ENCODE measurements at regions not wholly inside any gene's neighbourhood (a gene's known extent, or its start where the extent isn't known, plus 50 kb on each side); places are given as distances from the start of the nearest gene placed in this dataset.

GRCh38 chr4:138513535-138513934 is 271.4 kb upstream of the SLC7A11 start:
- Histone ChIP-seq H3K9me3 (ENCODE audit: insufficient read depth, low read length) (no peaks in the 10 kb centered on the region), H3K9ac (ENCODE audit: insufficient read length, low read depth) (no peak overlapping the region), H3K36me3 (ENCODE audit: insufficient read depth, insufficient read length, low read length) (no peaks in the 10 kb centered on the region), H3K4me1 (ENCODE audit: insufficient read depth, insufficient read length) (no peaks in the 10 kb centered on the region), H3K27me3 (ENCODE audit: insufficient read depth, insufficient read length) (no peaks in the 10 kb centered on the region), H3K4me3 (ENCODE audit: insufficient read length, low read depth) (no peak overlapping the region)
- TF ChIP-seq ZNF274 (IDR thresholded peaks at IDR 0.05; ENCODE audit: low read depth, low read length) (no peak), YY1 (IDR thresholded peaks at IDR 0.05; ENCODE audit: insufficient read depth, insufficient read length) (no peak), SUZ12 (IDR thresholded peaks at IDR 0.05; ENCODE audit: extremely low read depth, insufficient read depth, insufficient read length) (no peak)
- DNase-seq (ENCODE audit: low read depth, low spot score), result no peak

DNA sequence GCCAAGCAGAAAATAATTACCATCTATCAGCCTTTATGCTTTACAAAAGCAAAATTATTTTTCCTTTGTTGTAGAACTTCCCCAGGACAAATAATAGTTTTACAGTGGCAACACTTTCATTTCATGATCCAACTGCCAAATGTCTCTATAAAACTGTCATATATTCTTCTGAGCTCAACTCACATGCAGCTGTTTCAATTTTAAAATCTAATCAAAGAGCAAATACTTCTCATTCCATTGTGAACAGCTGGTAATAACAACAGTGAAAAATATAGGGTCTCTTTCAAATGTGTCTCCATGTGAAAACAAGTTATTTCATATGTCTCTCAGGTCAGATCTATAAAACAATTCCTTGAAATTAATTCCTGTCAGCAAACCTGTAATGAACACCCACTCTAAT is 270.6 kb upstream of the SLC7A11 start:
- no peak for DNase-seq (ENCODE audit: low read depth, low spot score)
- Histone ChIP-seq H3K9me3 (ENCODE audit: insufficient read depth, low read length) (no peaks in the 10 kb centered on the region), H3K27me3 (ENCODE audit: insufficient read depth, insufficient read length) (no peaks in the 10 kb centered on the region), H3K36me3 (ENCODE audit: insufficient read depth, insufficient read length, low read length) (no peaks in the 10 kb centered on the region), H3K9ac (ENCODE audit: insufficient read length, low read depth) (no peak overlapping the region), H3K4me1 (ENCODE audit: insufficient read depth, insufficient read length) (no peaks in the 10 kb centered on the region), H3K4me3 (ENCODE audit: insufficient read length, low read depth) (no peak overlapping the region)
- no peak for TF ChIP-seq SUZ12 (IDR thresholded peaks at IDR 0.05; ENCODE audit: extremely low read depth, insufficient read depth, insufficient read length)
- no peak for TF ChIP-seq YY1 (IDR thresholded peaks at IDR 0.05; ENCODE audit: insufficient read depth, insufficient read length)
- TF ChIP-seq ZNF274 (IDR thresholded peaks at IDR 0.05; ENCODE audit: low read depth, low read length), result no peak

- TF ChIP-seq YY1 (IDR thresholded peaks at IDR 0.05; ENCODE audit: insufficient read depth, insufficient read length) (no peak), SUZ12 (IDR thresholded peaks at IDR 0.05; ENCODE audit: extremely low read depth, insufficient read depth, insufficient read length) (no peak), ZNF274 (IDR thresholded peaks at IDR 0.05; ENCODE audit: low read depth, low read length) (no peak)
- Histone ChIP-seq H3K4me1 (ENCODE audit: insufficient read depth, insufficient read length) (no peaks in the 10 kb centered on the region), H3K9me3 (ENCODE audit: insufficient read depth, low read length) (no peaks in the 10 kb centered on the region), H3K9ac (ENCODE audit: insufficient read length, low read depth) (no peak overlapping the region), H3K36me3 (ENCODE audit: insufficient read depth, insufficient read length, low read length) (no peaks in the 10 kb centered on the region), H3K27me3 (ENCODE audit: insufficient read depth, insufficient read length) (no peaks in the 10 kb centered on the region), H3K4me3 (ENCODE audit: insufficient read length, low read depth) (no peak overlapping the region)
- no peak for DNase-seq (ENCODE audit: low read depth, low spot score)
These were observed 267.9 kb upstream of the SLC7A11 start for GRCh38 chr4:138510053-138510452.

DNA sequence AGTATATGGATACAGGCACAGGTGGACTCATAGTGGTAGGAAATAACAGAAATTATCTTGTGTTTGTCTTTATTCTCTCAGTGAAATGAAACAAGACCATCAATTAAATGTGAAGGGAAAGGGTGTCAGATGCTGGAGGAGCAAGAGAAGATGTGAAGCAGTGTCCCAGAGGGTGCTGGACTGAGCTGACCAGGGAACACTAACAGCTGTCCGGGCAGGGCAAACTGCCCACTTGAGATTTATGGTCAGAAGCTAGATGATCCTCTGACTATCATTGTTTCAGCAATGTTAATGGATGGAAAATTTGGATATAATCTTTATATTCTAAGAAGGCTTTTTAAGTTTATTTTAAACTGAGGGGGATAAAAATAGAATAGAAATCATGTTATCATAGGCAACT is 267.2 kb upstream of the SLC7A11 start:
- Histone ChIP-seq H3K9me3 (ENCODE audit: insufficient read depth, low read length) (no peaks in the 10 kb centered on the region), H3K27me3 (ENCODE audit: insufficient read depth, insufficient read length) (no peaks in the 10 kb centered on the region), H3K4me3 (ENCODE audit: insufficient read length, low read depth) (no peak overlapping the region), H3K9ac (ENCODE audit: insufficient read length, low read depth) (no peak overlapping the region), H3K36me3 (ENCODE audit: insufficient read depth, insufficient read length, low read length) (no peaks in the 10 kb centered on the region), H3K4me1 (ENCODE audit: insufficient read depth, insufficient read length) (no peaks in the 10 kb centered on the region)
- no peak for DNase-seq (ENCODE audit: low read depth, low spot score)
- TF ChIP-seq SUZ12 (IDR thresholded peaks at IDR 0.05; ENCODE audit: extremely low read depth, insufficient read depth, insufficient read length) (no peak), ZNF274 (IDR thresholded peaks at IDR 0.05; ENCODE audit: low read depth, low read length) (no peak)

DNA sequence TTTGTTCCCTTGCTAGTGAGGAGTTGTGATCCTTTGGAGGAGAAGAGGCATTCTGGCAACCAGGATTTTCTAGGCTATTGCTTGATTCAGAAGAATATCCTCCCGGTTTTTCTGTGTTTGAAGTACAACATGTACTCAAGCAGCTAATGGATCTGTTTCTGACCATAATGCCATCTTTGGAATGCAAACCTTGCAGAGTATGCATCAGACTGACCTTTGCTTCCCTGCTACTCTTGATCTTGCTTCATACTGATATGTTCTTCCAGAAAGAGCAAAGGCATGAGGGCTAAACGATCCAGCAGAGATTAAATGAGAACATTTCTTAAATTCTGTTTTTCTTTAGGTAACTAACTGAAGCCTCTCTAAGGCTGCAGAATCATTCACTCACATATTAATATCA is 265.4 kb upstream of the SLC7A11 start:
- no peak for DNase-seq (ENCODE audit: low read depth, low spot score)
- no peaks in the 10 kb centered on the region for H3K9me3 ChIP-seq (ENCODE audit: insufficient read depth, low read length)
- H3K36me3 ChIP-seq (ENCODE audit: insufficient read depth, insufficient read length, low read length), result no peaks in the 10 kb centered on the region
- no peak overlapping the region for H3K4me3 ChIP-seq (ENCODE audit: insufficient read length, low read depth)
- TF ChIP-seq YY1 (IDR thresholded peaks at IDR 0.05; ENCODE audit: insufficient read depth, insufficient read length) (no peak), ZNF274 (IDR thresholded peaks at IDR 0.05; ENCODE audit: low read depth, low read length) (no peak), SUZ12 (IDR thresholded peaks at IDR 0.05; ENCODE audit: extremely low read depth, insufficient read depth, insufficient read length) (no peak)
- no peaks in the 10 kb centered on the region for H3K27me3 ChIP-seq (ENCODE audit: insufficient read depth, insufficient read length)
- no peak overlapping the region for H3K9ac ChIP-seq (ENCODE audit: insufficient read length, low read depth)
- H3K4me1 ChIP-seq (ENCODE audit: insufficient read depth, insufficient read length), result no peaks in the 10 kb centered on the region

DNA sequence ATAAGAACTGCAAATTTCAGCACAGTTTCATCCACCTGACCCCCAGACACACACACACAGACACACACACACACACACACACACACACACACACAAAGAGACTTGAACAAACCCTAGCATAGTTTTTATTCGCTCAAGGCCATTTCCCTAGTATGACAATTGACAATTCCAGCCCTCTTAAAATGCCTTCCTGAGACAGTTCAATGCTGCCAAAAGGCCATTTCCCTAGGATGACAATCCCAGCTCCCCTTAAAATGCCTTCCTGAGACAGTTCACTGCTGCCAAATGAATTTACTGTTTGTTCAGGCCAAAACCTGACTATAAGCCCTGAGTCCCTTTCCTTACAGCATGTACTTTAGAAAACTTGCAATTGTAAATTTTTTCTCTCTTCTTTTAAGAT is 259.5 kb upstream of the SLC7A11 start:
- Histone ChIP-seq H3K27me3 (ENCODE audit: insufficient read depth, insufficient read length) (no peaks in the 10 kb centered on the region), H3K9me3 (ENCODE audit: insufficient read depth, low read length) (no peaks in the 10 kb centered on the region), H3K4me3 (ENCODE audit: insufficient read length, low read depth) (no peak overlapping the region), H3K9ac (ENCODE audit: insufficient read length, low read depth) (no peak overlapping the region), H3K4me1 (ENCODE audit: insufficient read depth, insufficient read length) (no peaks in the 10 kb centered on the region), H3K36me3 (ENCODE audit: insufficient read depth, insufficient read length, low read length) (no peaks in the 10 kb centered on the region)
- TF ChIP-seq SUZ12 (IDR thresholded peaks at IDR 0.05; ENCODE audit: extremely low read depth, insufficient read depth, insufficient read length) (no peak), YY1 (IDR thresholded peaks at IDR 0.05; ENCODE audit: insufficient read depth, insufficient read length) (no peak), ZNF274 (IDR thresholded peaks at IDR 0.05; ENCODE audit: low read depth, low read length) (no peak)
- DNase-seq (ENCODE audit: low read depth, low spot score), result no peak

- TF ChIP-seq YY1 (IDR thresholded peaks at IDR 0.05; ENCODE audit: insufficient read depth, insufficient read length) (no peak), SUZ12 (IDR thresholded peaks at IDR 0.05; ENCODE audit: extremely low read depth, insufficient read depth, insufficient read length) (no peak), ZNF274 (IDR thresholded peaks at IDR 0.05; ENCODE audit: low read depth, low read length) (no peak)
- H3K9ac ChIP-seq (ENCODE audit: insufficient read length, low read depth), result no peak overlapping the region
These were observed 258.7 kb upstream of the SLC7A11 start for GRCh38 chr4:138500869-138501268.

DNA sequence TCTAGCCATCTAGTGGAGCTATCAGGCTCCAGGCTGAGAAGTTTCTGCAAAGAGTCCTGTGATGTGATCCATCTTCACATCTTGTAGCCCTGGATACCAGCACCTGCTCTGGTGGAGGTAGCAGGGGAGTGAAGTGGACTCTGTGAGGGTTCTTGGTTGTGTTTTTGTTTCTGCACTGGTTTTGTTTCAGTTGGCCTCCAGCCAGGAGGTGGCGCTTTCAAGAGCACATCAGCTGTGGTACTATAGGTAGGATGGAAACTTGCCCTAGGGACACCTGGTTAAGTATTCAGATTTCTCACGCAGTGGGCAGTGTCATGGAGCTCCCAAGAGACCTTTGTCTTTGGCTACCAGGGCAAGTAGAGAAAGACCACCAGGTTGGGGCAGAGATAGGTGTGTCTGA is 257.5 kb upstream of the SLC7A11 start:
- no peak for DNase-seq (ENCODE audit: low read depth, low spot score)
- no peak for TF ChIP-seq SUZ12 (IDR thresholded peaks at IDR 0.05; ENCODE audit: extremely low read depth, insufficient read depth, insufficient read length)
- no peak for TF ChIP-seq ZNF274 (IDR thresholded peaks at IDR 0.05; ENCODE audit: low read depth, low read length)
- no peak for TF ChIP-seq YY1 (IDR thresholded peaks at IDR 0.05; ENCODE audit: insufficient read depth, insufficient read length)

More at GRCh38 chr4:138500869-138501268, 258.7 kb upstream of the SLC7A11 start:
- H3K27me3 ChIP-seq (ENCODE audit: insufficient read depth, insufficient read length), result no peaks in the 10 kb centered on the region
- H3K36me3 ChIP-seq (ENCODE audit: insufficient read depth, insufficient read length, low read length), result no peaks in the 10 kb centered on the region
- no peaks in the 10 kb centered on the region for H3K4me1 ChIP-seq (ENCODE audit: insufficient read depth, insufficient read length)
- no peaks in the 10 kb centered on the region for H3K9me3 ChIP-seq (ENCODE audit: insufficient read depth, low read length)
- DNase-seq (ENCODE audit: low read depth, low spot score), result no peak
- H3K4me3 ChIP-seq (ENCODE audit: insufficient read length, low read depth), result no peak overlapping the region

More for the DNA sequence above, 257.5 kb upstream of the SLC7A11 start:
- Histone ChIP-seq H3K9ac (ENCODE audit: insufficient read length, low read depth) (no peak overlapping the region), H3K9me3 (ENCODE audit: insufficient read depth, low read length) (no peaks in the 10 kb centered on the region), H3K4me1 (ENCODE audit: insufficient read depth, insufficient read length) (no peaks in the 10 kb centered on the region), H3K27me3 (ENCODE audit: insufficient read depth, insufficient read length) (no peaks in the 10 kb centered on the region), H3K4me3 (ENCODE audit: insufficient read length, low read depth) (no peak overlapping the region), H3K36me3 (ENCODE audit: insufficient read depth, insufficient read length, low read length) (no peaks in the 10 kb centered on the region)
